A549 (cell line): ENCODE measurements at regions not wholly inside any gene's neighbourhood (a gene's known extent, or its start where the extent isn't known, plus 50 kb on each side); places are given as distances from the start of the nearest gene placed in this dataset.

Source experiments
- CBX8 ChIP-seq: fragments of 200-600 bp; sonication (generic); IDR thresholded peaks from 2 replicates; pipeline ENCODE4 v1.6.1; 2016
- CEBPB ChIP-seq, 2 experiments: fragments of >200 bp in 1 of 2; sonication (Bioruptor Twin) in 1 of 2; formaldehyde crosslinking in 1 of 2; IDR thresholded peaks; 2 replicates each; pipeline ENCODE4 v1.6.1; 2012 to 2016
- CHD2 ChIP-seq: fragments of 150-350 bp; IDR thresholded peaks from 2 replicates; pipeline ENCODE4 v1.6.1; 2014; ENCODE audit warnings: low read length; ENCODE audit not compliant: partially characterized antibody
- EHMT2 ChIP-seq: fragments of 200-600 bp; sonication (generic); IDR thresholded peaks from 2 replicates; pipeline ENCODE4 v1.6.1; 2016; ENCODE audit warnings: antibody characterized with exemption, low read depth, mild to moderate bottlenecking, moderate library complexity
- ESRRA ChIP-seq: fragments of 150-350 bp; IDR thresholded peaks from 2 replicates; pipeline ENCODE4 v1.6.1; 2014; ENCODE audit warnings: mild to moderate bottlenecking, low read length, borderline replicate concordance
- HDAC2 ChIP-seq: fragments of 200-600 bp; sonication (generic); IDR thresholded peaks from 2 replicates; pipeline ENCODE4 v1.6.1; 2016
- JUN ChIP-seq, 2 experiments: fragments of >200 bp; sonication (Bioruptor Twin); formaldehyde crosslinking; IDR thresholded peaks; 2 replicates in 1 of 2; 3 replicates in 1 of 2; pipeline ENCODE4 v1.6.1; 2016 to 2017
- MAFK ChIP-seq: fragments of 450-650 bp; IDR thresholded peaks from 2 replicates; pipeline ENCODE4 v1.6.1; 2014; ENCODE audit not compliant: partially characterized antibody
- POLR2A ChIP-seq: IDR thresholded peaks from 2 replicates; pipeline ENCODE4 v1.6.1; 2012; ENCODE audit warnings: mild to moderate bottlenecking, low read length
- POLR2AphosphoS2 ChIP-seq: conservative IDR thresholded peaks from 2 replicates; pipeline ENCODE4 v1.6.1; 2012; ENCODE audit warnings: low read length, improper control_type of control experiment, inconsistent platforms
- RFX5 ChIP-seq: fragments of 450-650 bp; IDR thresholded peaks from 2 replicates; pipeline ENCODE4 v1.7.1; 2014; ENCODE audit warnings: antibody characterized with exemption, mild to moderate bottlenecking, moderate library complexity
- TF ChIP-seq, protein P1 (sequence below): fragments of >200 bp; sonication (Bioruptor Twin); formaldehyde crosslinking; IDR thresholded peaks from 3 replicates; pipeline ENCODE4 v1.5.1; 2016
- TF ChIP-seq, protein P2 (sequence below): fragments of 200-600 bp; sonication (generic); IDR thresholded peaks from 2 replicates; pipeline ENCODE4 v1.6.1; 2016; ENCODE audit warnings: antibody characterized with exemption, mild to moderate bottlenecking, moderate library complexity

DNA sequence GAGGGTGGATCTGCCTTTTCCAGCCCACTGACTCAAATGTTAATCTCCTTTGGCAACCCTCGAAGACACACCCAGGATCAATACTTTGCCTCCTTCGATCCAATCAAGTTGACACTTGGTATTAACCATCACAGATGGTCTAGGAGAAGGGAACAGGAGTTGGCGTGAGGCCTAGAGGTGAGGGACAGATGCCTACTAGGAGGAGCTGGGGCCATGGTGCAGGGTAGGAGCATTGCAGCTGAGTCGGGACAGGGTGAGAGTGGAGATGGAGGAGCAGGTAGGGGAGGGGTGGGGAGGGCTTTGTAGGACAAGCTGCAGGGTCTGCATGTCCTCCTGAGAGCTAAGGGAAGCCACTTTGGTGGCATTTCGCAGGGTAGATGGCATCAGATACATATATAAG is 140.0 kb downstream of the VAPA start:
- TF ChIP-seq, protein P1, sequence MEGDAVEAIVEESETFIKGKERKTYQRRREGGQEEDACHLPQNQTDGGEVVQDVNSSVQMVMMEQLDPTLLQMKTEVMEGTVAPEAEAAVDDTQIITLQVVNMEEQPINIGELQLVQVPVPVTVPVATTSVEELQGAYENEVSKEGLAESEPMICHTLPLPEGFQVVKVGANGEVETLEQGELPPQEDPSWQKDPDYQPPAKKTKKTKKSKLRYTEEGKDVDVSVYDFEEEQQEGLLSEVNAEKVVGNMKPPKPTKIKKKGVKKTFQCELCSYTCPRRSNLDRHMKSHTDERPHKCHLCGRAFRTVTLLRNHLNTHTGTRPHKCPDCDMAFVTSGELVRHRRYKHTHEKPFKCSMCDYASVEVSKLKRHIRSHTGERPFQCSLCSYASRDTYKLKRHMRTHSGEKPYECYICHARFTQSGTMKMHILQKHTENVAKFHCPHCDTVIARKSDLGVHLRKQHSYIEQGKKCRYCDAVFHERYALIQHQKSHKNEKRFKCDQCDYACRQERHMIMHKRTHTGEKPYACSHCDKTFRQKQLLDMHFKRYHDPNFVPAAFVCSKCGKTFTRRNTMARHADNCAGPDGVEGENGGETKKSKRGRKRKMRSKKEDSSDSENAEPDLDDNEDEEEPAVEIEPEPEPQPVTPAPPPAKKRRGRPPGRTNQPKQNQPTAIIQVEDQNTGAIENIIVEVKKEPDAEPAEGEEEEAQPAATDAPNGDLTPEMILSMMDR = no peak
- no peak for TF ChIP-seq CBX8
- no peak for TF ChIP-seq RFX5
- TF ChIP-seq ESRRA = no peak
- TF ChIP-seq POLR2AphosphoS2 = no peak
- TF ChIP-seq JUN (IDR thresholded peaks at IDR 0.05) = no peak
- TF ChIP-seq, protein P2, sequence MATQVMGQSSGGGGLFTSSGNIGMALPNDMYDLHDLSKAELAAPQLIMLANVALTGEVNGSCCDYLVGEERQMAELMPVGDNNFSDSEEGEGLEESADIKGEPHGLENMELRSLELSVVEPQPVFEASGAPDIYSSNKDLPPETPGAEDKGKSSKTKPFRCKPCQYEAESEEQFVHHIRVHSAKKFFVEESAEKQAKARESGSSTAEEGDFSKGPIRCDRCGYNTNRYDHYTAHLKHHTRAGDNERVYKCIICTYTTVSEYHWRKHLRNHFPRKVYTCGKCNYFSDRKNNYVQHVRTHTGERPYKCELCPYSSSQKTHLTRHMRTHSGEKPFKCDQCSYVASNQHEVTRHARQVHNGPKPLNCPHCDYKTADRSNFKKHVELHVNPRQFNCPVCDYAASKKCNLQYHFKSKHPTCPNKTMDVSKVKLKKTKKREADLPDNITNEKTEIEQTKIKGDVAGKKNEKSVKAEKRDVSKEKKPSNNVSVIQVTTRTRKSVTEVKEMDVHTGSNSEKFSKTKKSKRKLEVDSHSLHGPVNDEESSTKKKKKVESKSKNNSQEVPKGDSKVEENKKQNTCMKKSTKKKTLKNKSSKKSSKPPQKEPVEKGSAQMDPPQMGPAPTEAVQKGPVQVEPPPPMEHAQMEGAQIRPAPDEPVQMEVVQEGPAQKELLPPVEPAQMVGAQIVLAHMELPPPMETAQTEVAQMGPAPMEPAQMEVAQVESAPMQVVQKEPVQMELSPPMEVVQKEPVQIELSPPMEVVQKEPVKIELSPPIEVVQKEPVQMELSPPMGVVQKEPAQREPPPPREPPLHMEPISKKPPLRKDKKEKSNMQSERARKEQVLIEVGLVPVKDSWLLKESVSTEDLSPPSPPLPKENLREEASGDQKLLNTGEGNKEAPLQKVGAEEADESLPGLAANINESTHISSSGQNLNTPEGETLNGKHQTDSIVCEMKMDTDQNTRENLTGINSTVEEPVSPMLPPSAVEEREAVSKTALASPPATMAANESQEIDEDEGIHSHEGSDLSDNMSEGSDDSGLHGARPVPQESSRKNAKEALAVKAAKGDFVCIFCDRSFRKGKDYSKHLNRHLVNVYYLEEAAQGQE = no peak
- TF ChIP-seq POLR2A = no peak
- TF ChIP-seq MAFK = no peak
- no peak for TF ChIP-seq CEBPB (IDR thresholded peaks at IDR 0.05)
- TF ChIP-seq CHD2 = no peak
- TF ChIP-seq HDAC2 = no peak
- TF ChIP-seq EHMT2 = no peak
